ENCODE measurements at regions not wholly inside any gene's neighbourhood (a gene's known extent, or its start where the extent isn't known, plus 50 kb on each side); places are given as distances from the start of the nearest gene placed in this dataset.

DNA sequence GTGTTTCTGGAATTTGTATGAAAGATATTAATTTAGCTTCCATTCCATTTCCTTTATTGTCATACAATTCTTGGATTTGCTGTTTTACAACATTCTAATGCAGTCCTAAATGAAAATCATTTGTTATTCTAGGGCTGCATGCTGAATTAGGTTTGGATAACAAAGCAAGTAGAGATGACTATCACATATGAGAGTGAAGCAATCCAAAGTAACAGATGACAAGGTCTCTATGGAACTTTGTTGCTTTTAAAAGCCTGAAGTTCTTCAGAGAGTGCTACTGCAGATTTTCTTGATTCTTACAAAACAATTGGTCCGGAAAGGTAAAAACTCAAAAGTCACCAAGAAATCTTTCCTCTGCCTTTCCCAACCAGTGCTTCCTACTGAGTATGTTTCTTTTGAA lies 56.9 kb upstream of the VCAN start:
- Histone ChIP-seq H3K4me1 (no peaks in the 10 kb centered on the region), H3K4me3 (no peak overlapping the region), H3K9me3 (peaks cover 0 to 9% of the 10 kb centered on the region in 2 donors), H3K36me3 (no peaks in the 10 kb centered on the region), H3K27me3 (no peaks in the 10 kb centered on the region), H3K27ac (no peak overlapping the region)
- TF ChIP-seq, protein P1, sequence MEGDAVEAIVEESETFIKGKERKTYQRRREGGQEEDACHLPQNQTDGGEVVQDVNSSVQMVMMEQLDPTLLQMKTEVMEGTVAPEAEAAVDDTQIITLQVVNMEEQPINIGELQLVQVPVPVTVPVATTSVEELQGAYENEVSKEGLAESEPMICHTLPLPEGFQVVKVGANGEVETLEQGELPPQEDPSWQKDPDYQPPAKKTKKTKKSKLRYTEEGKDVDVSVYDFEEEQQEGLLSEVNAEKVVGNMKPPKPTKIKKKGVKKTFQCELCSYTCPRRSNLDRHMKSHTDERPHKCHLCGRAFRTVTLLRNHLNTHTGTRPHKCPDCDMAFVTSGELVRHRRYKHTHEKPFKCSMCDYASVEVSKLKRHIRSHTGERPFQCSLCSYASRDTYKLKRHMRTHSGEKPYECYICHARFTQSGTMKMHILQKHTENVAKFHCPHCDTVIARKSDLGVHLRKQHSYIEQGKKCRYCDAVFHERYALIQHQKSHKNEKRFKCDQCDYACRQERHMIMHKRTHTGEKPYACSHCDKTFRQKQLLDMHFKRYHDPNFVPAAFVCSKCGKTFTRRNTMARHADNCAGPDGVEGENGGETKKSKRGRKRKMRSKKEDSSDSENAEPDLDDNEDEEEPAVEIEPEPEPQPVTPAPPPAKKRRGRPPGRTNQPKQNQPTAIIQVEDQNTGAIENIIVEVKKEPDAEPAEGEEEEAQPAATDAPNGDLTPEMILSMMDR (IDR thresholded peaks at IDR 0.05) = no peak
- DNase-seq (ENCODE audit: low spot score) = no peak

DNA sequence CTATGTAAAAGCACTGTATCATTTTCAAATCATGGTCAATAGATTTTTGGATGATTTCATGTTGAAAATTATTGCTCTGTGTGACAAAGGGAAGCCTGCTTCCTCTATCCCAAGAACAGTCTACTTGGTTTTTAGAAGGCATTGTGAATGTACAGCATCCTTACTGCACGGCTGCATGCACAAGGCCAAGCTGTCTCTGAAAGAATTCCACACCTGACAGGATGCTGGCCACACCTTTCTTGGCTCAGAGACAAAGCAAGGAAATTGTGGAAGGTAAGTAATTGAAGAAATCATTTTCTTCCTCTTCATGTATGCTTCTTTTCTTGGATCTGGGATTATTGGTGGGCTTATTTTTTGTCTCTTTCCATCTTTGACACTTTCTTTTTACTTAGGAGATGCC lies 53.7 kb upstream of the VCAN start:
- no peaks in the 10 kb centered on the region for H3K4me1 ChIP-seq
- no peak overlapping the region for H3K4me3 ChIP-seq
- H3K27me3 ChIP-seq = no peaks in the 10 kb centered on the region
- H3K27ac ChIP-seq = no peak overlapping the region
- no peaks in the 10 kb centered on the region for H3K36me3 ChIP-seq
- DNase-seq (ENCODE audit: low spot score) = no peak
- TF ChIP-seq, protein P1 (IDR thresholded peaks at IDR 0.05) = no peak
- no peaks in the 10 kb centered on the region for H3K9me3 ChIP-seq

DNA sequence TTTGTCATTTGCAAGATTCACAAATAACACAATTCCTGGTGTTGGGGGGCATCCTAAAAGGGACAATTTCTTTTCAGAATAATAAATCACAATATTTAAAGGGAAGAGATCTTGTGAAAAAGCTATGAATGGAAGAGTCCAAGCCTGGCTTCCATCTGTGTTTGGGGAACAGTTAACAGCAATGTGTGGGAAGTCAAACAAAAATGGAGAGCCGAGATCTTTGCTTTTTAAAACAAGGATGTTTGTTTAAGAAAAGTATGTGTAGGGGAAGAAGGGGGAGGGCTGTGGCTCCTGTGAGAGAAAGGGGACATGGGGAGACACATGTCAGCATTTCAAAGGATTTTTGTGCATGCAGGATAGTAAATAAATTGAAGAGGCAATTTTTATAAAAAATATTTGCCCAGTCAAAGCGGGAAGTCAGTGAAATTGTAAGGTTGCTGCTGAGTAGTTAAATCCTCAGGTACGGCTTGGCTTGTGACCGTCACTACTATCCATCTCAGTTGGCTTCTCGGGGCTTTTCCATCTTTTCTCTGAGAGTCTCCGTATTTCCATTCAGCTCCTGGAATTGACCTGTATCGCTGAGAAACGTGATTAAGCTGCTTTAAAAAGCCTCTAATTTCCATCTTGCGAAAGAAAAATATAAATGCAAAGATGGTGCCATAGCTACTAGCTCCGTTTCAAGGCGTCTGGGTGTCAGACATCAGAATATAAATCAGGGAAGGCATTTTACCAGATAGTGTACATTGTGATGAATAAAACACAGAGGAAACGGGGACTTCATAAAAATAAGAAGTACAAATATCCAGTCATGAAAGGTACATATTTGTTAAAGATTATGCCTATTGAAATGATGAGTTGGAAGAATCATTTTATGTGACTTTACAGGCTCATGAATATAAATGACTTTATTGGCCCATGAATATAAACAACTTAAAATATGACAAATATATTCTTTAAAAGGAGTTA lies 52.9 kb upstream of the VCAN start:
- TF ChIP-seq, protein P1 (IDR thresholded peaks at IDR 0.05) = no peak
- H3K27ac ChIP-seq = no peak overlapping the region
- no peak for DNase-seq (ENCODE audit: low spot score)
- H3K4me3 ChIP-seq = no peak overlapping the region
- H3K4me1 ChIP-seq = no peaks in the 10 kb centered on the region
- no peaks in the 10 kb centered on the region for H3K27me3 ChIP-seq
- no peaks in the 10 kb centered on the region for H3K9me3 ChIP-seq
- no peaks in the 10 kb centered on the region for H3K36me3 ChIP-seq

Measured in right atrium auricular region (tissue), 2 donors.